ENCODE measurements at regions not wholly inside any gene's neighbourhood (a gene's known extent, or its start where the extent isn't known, plus 50 kb on each side); places are given as distances from the start of the nearest gene placed in this dataset.

DNA sequence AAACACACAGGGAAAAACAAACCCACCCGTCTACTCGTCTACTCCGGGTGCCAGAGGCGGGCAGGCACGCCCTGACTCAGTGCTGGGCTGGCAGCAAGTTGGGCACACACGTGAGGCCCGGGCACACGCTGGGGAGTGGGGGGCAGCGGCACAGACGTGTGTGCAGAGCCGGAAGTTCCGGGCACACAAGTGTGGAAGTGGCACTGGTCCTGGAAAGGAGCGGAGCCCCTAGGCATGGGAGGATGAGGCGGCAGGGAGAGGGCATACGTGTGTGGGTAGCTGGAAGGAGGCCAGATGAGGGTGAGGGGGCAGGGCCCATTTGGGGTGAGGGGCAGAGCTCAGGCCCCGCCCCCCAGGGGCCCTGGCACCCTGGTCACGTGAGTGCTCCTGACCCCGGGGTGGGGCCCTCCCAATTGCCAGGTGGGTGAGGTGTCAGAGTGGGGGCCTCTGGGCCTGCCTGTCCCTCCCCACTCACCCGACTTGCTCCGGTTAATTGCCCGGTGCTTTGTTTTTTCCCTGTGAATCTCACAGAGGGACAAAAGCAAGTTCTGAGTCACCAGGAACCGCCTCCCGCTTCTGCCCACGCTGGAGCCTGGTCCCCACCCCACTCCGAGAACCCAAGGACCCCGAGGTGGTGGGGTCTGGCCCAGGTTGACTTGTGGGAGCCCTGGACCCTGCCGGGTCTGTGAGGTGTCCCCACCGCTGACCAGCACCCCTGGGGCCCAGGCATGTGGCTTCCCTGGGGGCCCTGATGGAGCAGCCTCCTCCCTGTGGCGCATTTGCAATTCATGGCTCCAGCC lies 104.8 kb upstream of the CASZ1 start:
- no peaks in the 10 kb centered on the region for H3K36me3 Mint-ChIP-seq
- no peak overlapping the region for H3K4me3 Mint-ChIP-seq
- Histone ChIP-seq H3K4me3 (ENCODE audit: low read length) (no peak overlapping the region), H3K36me3 (ENCODE audit: insufficient read depth, low read length) (no peaks in the 10 kb centered on the region), H3K27ac (ENCODE audit: low read depth, low read length) (no peak overlapping the region), H3K9me3 (ENCODE audit: low read length) (no peaks in the 10 kb centered on the region), H3K4me1 (ENCODE audit: insufficient read depth, low read length) (peaks cover 24% of the 10 kb centered on the region), H3K27me3 (ENCODE audit: insufficient read depth, low read length, poor library complexity, severe bottlenecking) (no peaks in the 10 kb centered on the region)
- H3K4me1 Mint-ChIP-seq, result peaks cover 22 to 23% (median 23%) of the 10 kb centered on the region in 3 donors
- no peak overlapping the region for H3K27ac Mint-ChIP-seq
- ChIA-PET POLR2A (no interaction called here), CTCF (interaction anchor here (2.6 kb wide), 1 partner anchor 8 kb away, joined by 9 read pairs; no protein-coding TSS in a partner anchor)
- peaks cover 0 to 2% of the 10 kb centered on the region in 2 donors for H3K27me3 Mint-ChIP-seq
- DNase-seq, result no peak
- no peaks in the 10 kb centered on the region for H3K9me3 Mint-ChIP-seq

DNA sequence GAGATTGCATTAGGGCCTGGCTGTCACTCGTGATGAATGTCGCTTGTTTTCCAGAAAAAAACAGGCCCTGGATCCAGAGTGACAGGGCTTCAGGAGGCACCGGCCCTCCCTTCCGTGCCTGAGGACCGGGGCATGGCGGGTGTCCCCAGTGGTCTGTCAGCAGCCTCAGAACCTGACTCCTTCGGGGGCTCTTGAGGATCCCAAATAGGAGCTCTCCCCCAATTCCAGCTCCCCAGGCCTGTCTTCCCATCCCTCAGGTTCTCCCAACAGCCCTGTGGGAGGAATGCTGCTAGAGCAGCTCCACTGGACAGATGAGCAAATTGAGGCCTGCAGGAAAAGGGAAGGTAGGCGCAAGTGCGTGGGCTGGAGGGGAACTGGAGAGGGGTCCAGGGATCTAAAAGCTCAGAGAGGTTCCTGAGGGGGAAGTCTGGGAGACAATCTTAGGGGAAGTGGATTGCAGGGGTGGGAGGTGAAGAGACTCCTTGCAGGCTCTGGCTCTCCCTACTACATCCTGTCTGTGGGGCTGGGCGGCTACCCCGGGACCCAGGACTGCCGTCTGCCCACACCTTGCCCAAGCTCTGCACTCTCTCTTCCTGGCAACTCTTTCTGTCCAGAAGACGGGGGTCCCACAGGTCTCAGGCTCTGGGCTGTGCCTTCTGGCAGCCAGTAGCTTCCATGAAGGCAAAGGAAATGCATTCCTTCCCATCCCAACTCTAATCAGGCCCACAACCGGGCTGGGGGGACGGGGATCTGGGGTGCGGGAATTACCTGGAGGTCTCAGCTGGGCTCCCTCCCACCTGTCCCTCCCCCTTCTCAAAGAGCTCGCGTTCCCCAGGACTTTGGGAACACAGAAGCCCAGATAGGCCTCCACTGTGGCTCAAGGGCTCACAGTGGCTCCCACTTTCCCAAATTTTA lies 105.7 kb upstream of the CASZ1 start:
- Histone ChIP-seq H3K9me3 (ENCODE audit: low read length) (no peaks in the 10 kb centered on the region), H3K4me1 (ENCODE audit: insufficient read depth, low read length) (peaks cover 26% of the 10 kb centered on the region), H3K27me3 (ENCODE audit: insufficient read depth, low read length, poor library complexity, severe bottlenecking) (no peaks in the 10 kb centered on the region), H3K36me3 (ENCODE audit: insufficient read depth, low read length) (no peaks in the 10 kb centered on the region), H3K27ac (ENCODE audit: low read depth, low read length) (no peak overlapping the region), H3K4me3 (ENCODE audit: low read length) (no peak overlapping the region)
- ChIA-PET CTCF (no interaction called here), POLR2A (no interaction called here)
- Mint-ChIP-seq H3K27me3 (peaks cover 2 to 4% of the 10 kb centered on the region in 2 donors), H3K4me3 (no peak overlapping the region), H3K4me1 (peaks cover 23 to 31% (median 28%) of the 10 kb centered on the region in 3 donors), H3K36me3 (no peaks in the 10 kb centered on the region), H3K27ac (peak overlapping the region in 1 of 8 donors; percentile 70), H3K9me3 (no peaks in the 10 kb centered on the region)
- no peak for DNase-seq

DNA sequence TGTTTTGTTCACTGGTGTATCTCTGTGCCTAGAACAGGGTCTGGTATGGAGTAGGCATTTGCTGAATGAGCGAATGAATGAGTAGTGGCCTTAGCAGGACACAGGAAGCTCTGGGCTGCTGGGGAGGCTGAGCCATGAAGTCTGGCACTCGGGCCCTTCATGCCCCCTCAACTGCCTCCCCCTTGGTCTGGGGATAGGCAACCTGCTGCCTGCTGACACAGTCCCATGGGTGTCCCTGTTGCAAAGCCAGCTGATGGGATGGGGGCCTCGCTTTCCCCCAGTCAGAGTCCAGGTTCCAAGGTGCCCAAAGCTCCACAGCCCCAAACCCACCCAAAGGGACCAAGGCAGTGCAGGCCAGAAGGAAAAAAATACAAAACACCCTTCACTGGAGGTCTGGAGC lies 107.0 kb upstream of the CASZ1 start:
- H3K27me3 Mint-ChIP-seq, result peaks cover 4 to 5% of the 10 kb centered on the region in 2 donors
- Histone ChIP-seq H3K4me1 (ENCODE audit: insufficient read depth, low read length) (peaks cover 26% of the 10 kb centered on the region), H3K27ac (ENCODE audit: low read depth, low read length) (no peak overlapping the region), H3K4me3 (ENCODE audit: low read length) (no peak overlapping the region), H3K9me3 (ENCODE audit: low read length) (no peaks in the 10 kb centered on the region), H3K27me3 (ENCODE audit: insufficient read depth, low read length, poor library complexity, severe bottlenecking) (no peaks in the 10 kb centered on the region), H3K36me3 (ENCODE audit: insufficient read depth, low read length) (no peaks in the 10 kb centered on the region)
- CTCF ChIA-PET, result interaction anchor here (1.1 to 1.3 kb wide), 2 partner anchors 9 to 36 kb away, joined by 3 read pairs; no protein-coding TSS in a partner anchor
- DNase-seq, result no peak
- H3K27ac Mint-ChIP-seq, result peak overlapping the region in 4 of 8 donors; percentile 23 to 85 (median 78)
- H3K36me3 Mint-ChIP-seq, result no peaks in the 10 kb centered on the region
- no peaks in the 10 kb centered on the region for H3K9me3 Mint-ChIP-seq
- peaks cover 23 to 32% (median 30%) of the 10 kb centered on the region in 3 donors for H3K4me1 Mint-ChIP-seq
- POLR2A ChIA-PET, result no interaction called here
- H3K4me3 Mint-ChIP-seq, result no peak overlapping the region

DNA sequence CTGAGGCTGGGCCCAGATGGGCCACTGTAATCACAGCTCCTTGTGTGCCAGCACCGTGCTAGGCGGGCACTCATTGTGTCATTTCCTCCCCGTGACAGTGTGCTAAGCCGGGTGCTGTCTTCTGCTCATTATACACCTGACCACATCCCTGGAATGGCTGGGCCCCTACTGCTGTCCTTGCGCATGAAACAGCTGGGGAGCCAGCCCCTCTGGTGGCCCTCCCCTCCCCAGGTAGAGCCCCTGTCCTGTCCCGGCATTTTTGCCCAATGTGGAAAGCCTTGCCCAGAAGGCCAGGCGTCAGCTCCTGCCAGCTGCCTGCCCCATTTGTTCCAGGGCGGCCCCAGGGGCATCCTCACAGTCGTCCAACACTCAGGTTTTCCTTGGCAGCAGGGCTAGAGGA lies 107.4 kb upstream of the CASZ1 start:
- H3K27me3 ChIP-seq (ENCODE audit: insufficient read depth, low read length, poor library complexity, severe bottlenecking), result no peaks in the 10 kb centered on the region
- no peak overlapping the region for H3K4me3 ChIP-seq (ENCODE audit: low read length)
- H3K4me1 ChIP-seq (ENCODE audit: insufficient read depth, low read length), result peaks cover 26% of the 10 kb centered on the region
- no peaks in the 10 kb centered on the region for H3K9me3 ChIP-seq (ENCODE audit: low read length)
- no peaks in the 10 kb centered on the region for H3K36me3 Mint-ChIP-seq
- H3K4me3 Mint-ChIP-seq, result peak overlapping the region in 2 of 7 donors; percentile 32 to 83
- peaks cover 4 to 5% of the 10 kb centered on the region in 2 donors for H3K27me3 Mint-ChIP-seq
- H3K36me3 ChIP-seq (ENCODE audit: insufficient read depth, low read length), result no peaks in the 10 kb centered on the region
- ChIA-PET POLR2A (interaction anchor here (1.2 kb wide), 1 partner anchor 393 kb away, joined by 3 read pairs; no protein-coding TSS in a partner anchor), CTCF (interaction anchor here (1.1 to 1.3 kb wide), 2 partner anchors 8 to 36 kb away, joined by 3 read pairs; no protein-coding TSS in a partner anchor)
- no peak overlapping the region for H3K27ac ChIP-seq (ENCODE audit: low read depth, low read length)
- H3K4me1 Mint-ChIP-seq, result peaks cover 23 to 32% (median 30%) of the 10 kb centered on the region in 3 donors
- H3K27ac Mint-ChIP-seq, result peak overlapping the region in 5 of 8 donors; percentile 23 to 98 (median 83)
- no peaks in the 10 kb centered on the region for H3K9me3 Mint-ChIP-seq
- no peak for DNase-seq

GRCh38 chr1:10904396-10905358 lies 107.8 kb upstream of the TARDBP start:
- H3K27ac Mint-ChIP-seq, result peak overlapping the region; percentile 55 to 98 (median 84)
- peaks cover 4 to 5% of the 10 kb centered on the region in 2 donors for H3K27me3 Mint-ChIP-seq
- peaks cover 29% of the 10 kb centered on the region for H3K4me1 ChIP-seq (ENCODE audit: insufficient read depth, low read length)
- CTCF ChIA-PET, result interaction anchor here (1.3 kb wide), 1 partner anchor 37 kb away, joined by 3 read pairs; no protein-coding TSS in a partner anchor
- H3K36me3 Mint-ChIP-seq, result no peaks in the 10 kb centered on the region
- peak overlapping the region; percentile 33 to 83 (median 63) for H3K4me3 Mint-ChIP-seq
- no peak overlapping the region for H3K4me3 ChIP-seq (ENCODE audit: low read length)
- H3K9me3 Mint-ChIP-seq, result no peaks in the 10 kb centered on the region
- no peak overlapping the region for H3K27ac ChIP-seq (ENCODE audit: low read depth, low read length)
- H3K4me1 Mint-ChIP-seq, result peaks cover 23 to 32% (median 30%) of the 10 kb centered on the region in 3 donors
- POLR2A ChIA-PET, result interaction anchor here (1.2 kb wide), 1 partner anchor 394 kb away, joined by 3 read pairs; no protein-coding TSS in a partner anchor
- peak in 3 of 5 donors; percentile 31 to 64 (median 61) for DNase-seq
- no peaks in the 10 kb centered on the region for H3K27me3 ChIP-seq (ENCODE audit: insufficient read depth, low read length, poor library complexity, severe bottlenecking)
- no peaks in the 10 kb centered on the region for H3K9me3 ChIP-seq (ENCODE audit: low read length)
- no peaks in the 10 kb centered on the region for H3K36me3 ChIP-seq (ENCODE audit: insufficient read depth, low read length)

DNA sequence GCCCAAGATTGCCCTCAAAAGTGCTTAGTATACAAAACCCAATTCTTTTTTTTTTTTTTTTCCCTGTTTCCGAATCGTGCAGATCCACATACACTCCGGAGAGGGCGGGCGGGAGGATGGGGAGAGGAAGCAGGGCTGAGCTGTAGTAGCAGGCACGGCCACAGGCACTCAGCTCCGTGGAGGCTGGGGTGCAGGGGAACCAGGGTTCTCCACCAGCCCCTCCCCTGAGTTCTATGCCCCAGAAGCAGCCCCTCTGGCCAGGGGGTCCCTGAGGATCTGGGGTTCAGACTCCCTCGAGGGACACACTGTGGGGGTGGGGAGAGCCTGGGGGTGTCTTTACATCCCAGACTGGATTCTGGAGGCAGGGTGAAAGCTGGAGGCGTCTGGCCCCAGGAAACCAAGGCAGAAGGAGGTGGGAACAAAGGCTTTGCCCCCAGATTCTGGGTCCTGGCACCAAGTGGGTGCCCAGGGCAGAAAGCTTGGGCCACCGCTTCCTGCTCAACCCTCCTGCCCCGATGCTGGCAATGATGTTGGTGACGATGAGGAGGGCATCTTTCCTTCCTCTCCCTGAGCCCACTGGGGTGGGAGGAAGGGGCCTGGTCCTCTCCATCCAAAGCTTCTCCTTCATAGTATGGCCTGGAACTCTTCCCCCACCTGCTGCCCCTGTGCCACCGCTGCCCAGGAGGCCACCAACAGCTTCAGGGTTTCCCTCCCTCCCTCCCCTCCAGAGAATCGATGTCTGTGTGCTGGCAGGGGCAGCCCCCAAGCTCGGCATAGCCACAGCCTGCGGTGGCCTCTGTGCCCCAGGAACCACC lies 106.4 kb upstream of the TARDBP start:
- Mint-ChIP-seq H3K4me1 (peaks cover 23 to 36% (median 30%) of the 10 kb centered on the region in 3 donors), H3K9me3 (no peaks in the 10 kb centered on the region), H3K27me3 (peaks cover 4 to 5% of the 10 kb centered on the region in 2 donors), H3K4me3 (no peak overlapping the region), H3K27ac (peak overlapping the region in 3 of 8 donors; percentile 23 to 81 (median 27)), H3K36me3 (no peaks in the 10 kb centered on the region)
- POLR2A ChIA-PET, result interaction anchor here (1.2 kb wide), 1 partner anchor 12 kb away, joined by 3 read pairs; no protein-coding TSS in a partner anchor
- no peak for DNase-seq
- Histone ChIP-seq H3K4me3 (ENCODE audit: low read length) (no peak overlapping the region), H3K9me3 (ENCODE audit: low read length) (no peaks in the 10 kb centered on the region), H3K36me3 (ENCODE audit: insufficient read depth, low read length) (no peaks in the 10 kb centered on the region), H3K4me1 (ENCODE audit: insufficient read depth, low read length) (peaks cover 34% of the 10 kb centered on the region), H3K27me3 (ENCODE audit: insufficient read depth, low read length, poor library complexity, severe bottlenecking) (no peaks in the 10 kb centered on the region), H3K27ac (ENCODE audit: low read depth, low read length) (no peak overlapping the region)
- CTCF ChIA-PET, result interaction anchor here (0.8 kb wide), 1 partner anchor 411 kb away, joined by 4 read pairs; no protein-coding TSS in a partner anchor

All from CD8-positive, alpha-beta memory T cell (primary cell).